ENCODE measurements at regions not wholly inside any gene's neighbourhood (a gene's known extent, or its start where the extent isn't known, plus 50 kb on each side); places are given as distances from the start of the nearest gene placed in this dataset.

DNA sequence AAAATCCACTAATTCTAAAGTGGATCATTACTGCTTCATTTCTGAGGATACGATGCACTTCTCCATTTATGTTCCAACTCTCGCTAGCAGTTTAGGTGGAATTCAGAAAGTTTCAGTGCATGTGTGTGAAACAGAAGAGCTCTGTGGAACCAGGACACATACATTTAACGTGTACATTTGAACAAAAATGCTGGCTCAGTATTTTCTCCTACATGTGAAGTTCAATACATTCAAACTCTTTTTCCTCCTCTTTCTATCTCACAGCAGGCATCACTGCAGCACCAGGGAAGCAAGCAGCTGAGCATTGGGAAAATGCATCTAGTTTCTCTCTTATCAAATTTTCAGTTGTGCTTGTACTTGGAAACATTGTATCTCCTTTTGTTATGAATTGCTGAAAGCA lies 169.4 kb upstream of the CNTN1 start:
- no peak overlapping the region for H3K4me3 ChIP-seq
- no peaks in the 10 kb centered on the region for H3K27me3 ChIP-seq
- H4K20me1 ChIP-seq (ENCODE audit: insufficient read depth, poor library complexity, severe bottlenecking): no peaks in the 10 kb centered on the region
- H2AFZ ChIP-seq: no peak overlapping the region
- no peak overlapping the region for H3K4me2 ChIP-seq
- H3K27ac ChIP-seq: no peak overlapping the region
- no peak for DNase-seq (ENCODE audit: low spot score)
- no peaks in the 10 kb centered on the region for H3K79me2 ChIP-seq
- WGBS (ENCODE audit: low lambda C conversion rate, missing lambda C conversion rate): 94% methylated on average over 3 of the region's 3 CpGs
- H3K9me2 ChIP-seq (replicated peaks; ENCODE audit: insufficient read depth): no peaks in the 10 kb centered on the region
- TF ChIP-seq EZH2phosphoT487 (IDR thresholded peaks at IDR 0.05; ENCODE audit: low read depth, severe bottlenecking, unreplicated experiment) (no peak), EZH2 (IDR thresholded peaks at IDR 0.05; ENCODE audit: borderline replicate concordance) (no peak)
- TF ChIP-seq, protein P1, sequence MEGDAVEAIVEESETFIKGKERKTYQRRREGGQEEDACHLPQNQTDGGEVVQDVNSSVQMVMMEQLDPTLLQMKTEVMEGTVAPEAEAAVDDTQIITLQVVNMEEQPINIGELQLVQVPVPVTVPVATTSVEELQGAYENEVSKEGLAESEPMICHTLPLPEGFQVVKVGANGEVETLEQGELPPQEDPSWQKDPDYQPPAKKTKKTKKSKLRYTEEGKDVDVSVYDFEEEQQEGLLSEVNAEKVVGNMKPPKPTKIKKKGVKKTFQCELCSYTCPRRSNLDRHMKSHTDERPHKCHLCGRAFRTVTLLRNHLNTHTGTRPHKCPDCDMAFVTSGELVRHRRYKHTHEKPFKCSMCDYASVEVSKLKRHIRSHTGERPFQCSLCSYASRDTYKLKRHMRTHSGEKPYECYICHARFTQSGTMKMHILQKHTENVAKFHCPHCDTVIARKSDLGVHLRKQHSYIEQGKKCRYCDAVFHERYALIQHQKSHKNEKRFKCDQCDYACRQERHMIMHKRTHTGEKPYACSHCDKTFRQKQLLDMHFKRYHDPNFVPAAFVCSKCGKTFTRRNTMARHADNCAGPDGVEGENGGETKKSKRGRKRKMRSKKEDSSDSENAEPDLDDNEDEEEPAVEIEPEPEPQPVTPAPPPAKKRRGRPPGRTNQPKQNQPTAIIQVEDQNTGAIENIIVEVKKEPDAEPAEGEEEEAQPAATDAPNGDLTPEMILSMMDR (IDR thresholded peaks at IDR 0.05; ENCODE audit: poor library complexity): no peak
- no peaks in the 10 kb centered on the region for H3K9me3 ChIP-seq (ENCODE audit: low read depth)
- H3K36me3 ChIP-seq (replicated peaks; ENCODE audit: insufficient read depth, low read depth): no peaks in the 10 kb centered on the region
- no peaks in the 10 kb centered on the region for H3K4me1 ChIP-seq (ENCODE audit: insufficient read depth)

DNA sequence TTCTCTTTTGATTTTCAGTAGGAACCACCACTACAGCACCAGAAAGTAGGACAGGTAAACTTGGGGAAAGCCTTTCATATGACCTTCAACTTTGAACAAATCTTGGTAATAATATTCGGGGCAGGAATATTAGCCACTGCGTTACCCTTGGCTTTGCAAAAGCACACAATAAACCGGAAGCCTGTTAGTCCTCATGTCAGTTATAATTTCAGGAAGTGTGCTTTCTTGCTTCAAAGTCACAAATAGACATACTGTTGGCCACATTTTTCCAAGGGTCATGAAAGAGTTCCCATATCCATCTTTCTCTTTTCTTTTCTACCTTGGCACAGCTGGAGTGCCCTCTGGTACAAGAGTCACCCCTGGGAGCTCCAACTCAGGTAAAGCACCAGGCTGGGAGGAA lies 167.2 kb upstream of the CNTN1 start:
- no peaks in the 10 kb centered on the region for H3K27me3 ChIP-seq
- H2AFZ ChIP-seq: no peak overlapping the region
- WGBS (ENCODE audit: low lambda C conversion rate, missing lambda C conversion rate): 90% methylated on average over 3 of the region's 3 CpGs
- DNase-seq (ENCODE audit: low spot score): no peak
- no peaks in the 10 kb centered on the region for H4K20me1 ChIP-seq (ENCODE audit: insufficient read depth, poor library complexity, severe bottlenecking)
- H3K4me3 ChIP-seq: no peak overlapping the region
- H3K9me2 ChIP-seq (replicated peaks; ENCODE audit: insufficient read depth): no peaks in the 10 kb centered on the region
- no peaks in the 10 kb centered on the region for H3K4me1 ChIP-seq (ENCODE audit: insufficient read depth)
- no peaks in the 10 kb centered on the region for H3K79me2 ChIP-seq
- no peaks in the 10 kb centered on the region for H3K36me3 ChIP-seq (replicated peaks; ENCODE audit: insufficient read depth, low read depth)
- no peak overlapping the region for H3K4me2 ChIP-seq
- H3K9me3 ChIP-seq (ENCODE audit: low read depth): no peaks in the 10 kb centered on the region
- no peak overlapping the region for H3K27ac ChIP-seq
- TF ChIP-seq EZH2phosphoT487 (IDR thresholded peaks at IDR 0.05; ENCODE audit: low read depth, severe bottlenecking, unreplicated experiment) (no peak), EZH2 (IDR thresholded peaks at IDR 0.05; ENCODE audit: borderline replicate concordance) (no peak)
- TF ChIP-seq, protein P1 (IDR thresholded peaks at IDR 0.05; ENCODE audit: poor library complexity): no peak

DNA sequence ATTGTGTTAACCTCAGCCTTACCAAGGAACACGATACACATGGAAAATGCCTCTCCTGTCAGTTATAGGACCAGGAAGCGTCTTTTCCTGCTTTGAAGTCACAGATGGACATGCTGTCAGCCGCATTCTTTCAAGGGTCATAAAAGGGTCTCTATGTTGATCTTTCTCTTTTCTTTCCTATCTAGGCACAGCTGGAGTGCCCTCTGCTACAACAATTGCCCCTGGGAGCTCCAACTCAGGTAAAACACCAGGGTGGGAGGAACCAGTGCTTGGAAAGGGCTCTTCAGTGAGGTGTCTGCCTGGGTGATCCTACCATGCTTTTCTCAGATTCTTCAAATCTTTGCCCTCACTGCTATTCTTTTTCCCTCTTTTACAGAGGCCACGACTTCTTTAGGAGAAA lies 157.4 kb upstream of the CNTN1 start:
- Histone ChIP-seq H4K20me1 (ENCODE audit: insufficient read depth, poor library complexity, severe bottlenecking) (no peaks in the 10 kb centered on the region), H3K36me3 (replicated peaks; ENCODE audit: insufficient read depth, low read depth) (no peaks in the 10 kb centered on the region), H2AFZ (no peak overlapping the region), H3K27me3 (no peaks in the 10 kb centered on the region), H3K79me2 (no peaks in the 10 kb centered on the region), H3K4me3 (no peak overlapping the region), H3K4me2 (peak overlapping the region; percentile 29), H3K9me3 (ENCODE audit: low read depth) (no peaks in the 10 kb centered on the region), H3K4me1 (ENCODE audit: insufficient read depth) (no peaks in the 10 kb centered on the region), H3K27ac (no peak overlapping the region), H3K9me2 (replicated peaks; ENCODE audit: insufficient read depth) (no peaks in the 10 kb centered on the region)
- TF ChIP-seq, protein P1 (IDR thresholded peaks at IDR 0.05; ENCODE audit: poor library complexity): no peak
- TF ChIP-seq EZH2phosphoT487 (IDR thresholded peaks at IDR 0.05; ENCODE audit: low read depth, severe bottlenecking, unreplicated experiment): no peak
- TF ChIP-seq EZH2 (IDR thresholded peaks at IDR 0.05; ENCODE audit: borderline replicate concordance): no peak
- WGBS (ENCODE audit: low lambda C conversion rate, missing lambda C conversion rate): 42% methylated on average over 4 of the region's 4 CpGs
- DNase-seq (ENCODE audit: low spot score): no peak

DNA sequence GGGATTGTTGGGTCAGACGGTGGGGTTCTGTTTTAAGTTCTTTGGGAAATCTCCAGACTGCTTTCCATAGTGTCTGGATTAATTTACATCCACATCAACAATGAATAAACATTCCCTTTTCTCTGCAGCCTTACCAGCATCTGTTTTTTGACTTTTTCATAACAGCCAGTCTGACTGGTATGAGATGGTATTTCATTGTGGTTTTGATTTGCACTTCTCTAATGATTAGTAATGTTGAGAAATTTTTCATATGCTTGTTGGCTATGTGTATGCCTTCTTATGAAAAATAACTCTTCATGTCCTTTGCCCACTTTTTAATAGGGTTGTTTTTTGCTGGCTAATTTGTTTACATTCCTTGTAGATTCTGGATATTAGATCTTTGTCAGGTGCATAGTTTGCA lies 140.8 kb upstream of the CNTN1 start:
- DNase-seq (ENCODE audit: low spot score): no peak
- Histone ChIP-seq H3K9me3 (ENCODE audit: low read depth) (no peaks in the 10 kb centered on the region), H3K4me3 (no peak overlapping the region), H3K27ac (no peak overlapping the region), H3K9me2 (replicated peaks; ENCODE audit: insufficient read depth) (no peaks in the 10 kb centered on the region), H2AFZ (no peak overlapping the region), H3K36me3 (replicated peaks; ENCODE audit: insufficient read depth, low read depth) (no peaks in the 10 kb centered on the region), H3K4me2 (no peak overlapping the region), H3K4me1 (ENCODE audit: insufficient read depth) (no peaks in the 10 kb centered on the region), H4K20me1 (ENCODE audit: insufficient read depth, poor library complexity, severe bottlenecking) (no peaks in the 10 kb centered on the region), H3K27me3 (no peaks in the 10 kb centered on the region), H3K79me2 (no peaks in the 10 kb centered on the region)
- WGBS (ENCODE audit: low lambda C conversion rate, missing lambda C conversion rate): 81% methylated on average over 1 of the region's 1 CpG
- TF ChIP-seq, protein P1 (IDR thresholded peaks at IDR 0.05; ENCODE audit: poor library complexity): no peak
- TF ChIP-seq EZH2phosphoT487 (IDR thresholded peaks at IDR 0.05; ENCODE audit: low read depth, severe bottlenecking, unreplicated experiment): no peak
- no peak for TF ChIP-seq EZH2 (IDR thresholded peaks at IDR 0.05; ENCODE audit: borderline replicate concordance)
